Mesenchymal stem cell (in vitro differentiated cells and primary cell): ENCODE measurements at regions not wholly inside any gene's neighbourhood (a gene's known extent, or its start where the extent isn't known, plus 50 kb on each side); places are given as distances from the start of the nearest gene placed in this dataset.

Source experiments
- DNase-seq: peaks from one replicate; pipeline ENCODE4 v3.0.0-alpha.2; 2013
- H2AFZ ChIP-seq: one replicate; pipeline ENCODE4 v1.6.1; 2013; ENCODE audit warnings: low read depth, mild to moderate bottlenecking, control low read depth, inconsistent platforms, low read length, moderate library complexity
- H2AK5ac ChIP-seq: 2 replicates; pipeline ENCODE4 v1.6.1; 2013; ENCODE audit warnings: low read length, moderate library complexity, mild to moderate bottlenecking, inconsistent platforms; ENCODE audit not compliant: severe bottlenecking
- H2BK120ac ChIP-seq: one replicate; pipeline ENCODE4 v1.6.1; 2013; ENCODE audit warnings: low read depth, mild to moderate bottlenecking, inconsistent platforms, low read length, moderate library complexity
- H2BK12ac ChIP-seq, 2 experiments: one replicate each; pipeline ENCODE4 v1.6.1; 2013; ENCODE audit warnings: inconsistent platforms in 2 of 2, low read length in 2 of 2, mild to moderate bottlenecking in 2 of 2, moderate library complexity in 2 of 2, control low read depth in 1 of 2
- H2BK15ac ChIP-seq: one replicate; pipeline ENCODE4 v1.6.1; 2013; ENCODE audit warnings: mild to moderate bottlenecking, low read depth, inconsistent platforms; ENCODE audit not compliant: poor library complexity, severe bottlenecking
- H2BK5ac ChIP-seq: 2 replicates; pipeline ENCODE4 v1.6.1; 2013; ENCODE audit warnings: low read depth, mild to moderate bottlenecking, low read length, control low read depth, inconsistent platforms; ENCODE audit not compliant: poor library complexity, severe bottlenecking
- H3K14ac ChIP-seq, 2 experiments: one replicate each; pipeline ENCODE4 v1.6.1; 2013; ENCODE audit warnings: inconsistent platforms in 2 of 2, low read length in 2 of 2, control low read depth in 1 of 2, mild to moderate bottlenecking in 1 of 2, moderate library complexity in 1 of 2
- H3K18ac ChIP-seq, 2 experiments: one replicate each; pipeline ENCODE4 v1.6.1; 2013; ENCODE audit warnings: inconsistent platforms in 2 of 2, low read length in 2 of 2, control low read depth in 1 of 2, low read depth in 1 of 2, mild to moderate bottlenecking in 1 of 2
- H3K23ac ChIP-seq, 2 experiments: one replicate each; pipeline ENCODE4 v1.6.1; 2013; ENCODE audit warnings: inconsistent platforms in 2 of 2, low read length in 2 of 2, mild to moderate bottlenecking in 2 of 2, moderate library complexity in 2 of 2, control low read depth in 1 of 2
- H3K27ac ChIP-seq: 2 replicates; pipeline ENCODE4 v1.5.1; 2013; ENCODE audit warnings: mild to moderate bottlenecking, moderate library complexity, low read length, control low read depth, inconsistent platforms; ENCODE audit not compliant: poor library complexity, severe bottlenecking
- H3K27me3 ChIP-seq, 2 experiments: 2 replicates each; pipeline versions ENCODE4 v1.6.1 to v1.7.0; 2013; ENCODE audit warnings: low read length in 2 of 2, mild to moderate bottlenecking in 2 of 2, moderate library complexity in 2 of 2, control low read depth in 1 of 2, inconsistent platforms in 1 of 2; ENCODE audit not compliant: control insufficient read depth in 1 of 2, insufficient read depth in 1 of 2
- H3K36me3 ChIP-seq, 2 experiments: 2 replicates each; pipeline versions ENCODE4 v1.6.1 to v1.7.0; 2013; ENCODE audit warnings: low read length in 2 of 2, control low read depth in 1 of 2, inconsistent platforms in 1 of 2, low read depth in 1 of 2, mild to moderate bottlenecking in 1 of 2; ENCODE audit not compliant: insufficient read depth in 2 of 2, control insufficient read depth in 1 of 2
- H3K4ac ChIP-seq, 2 experiments: one replicate each; pipeline ENCODE4 v1.6.1; 2013; ENCODE audit warnings: inconsistent platforms in 2 of 2, low read length in 2 of 2, mild to moderate bottlenecking in 2 of 2, moderate library complexity in 2 of 2, control low read depth in 1 of 2, low read depth in 1 of 2
- H3K4me1 ChIP-seq: 2 replicates; pipeline ENCODE4 v1.6.1; 2013; ENCODE audit warnings: low read depth, low read length, control low read depth; ENCODE audit not compliant: control insufficient read depth, insufficient read depth
- H3K4me2 ChIP-seq: 2 replicates; pipeline ENCODE4 v1.6.1; 2013; ENCODE audit warnings: low read length, mild to moderate bottlenecking, inconsistent platforms; ENCODE audit not compliant: poor library complexity, severe bottlenecking
- H3K4me3 ChIP-seq, 2 experiments: 2 replicates each; pipeline versions ENCODE4 v1.5.1 to v1.7.0; 2013; ENCODE audit warnings: low read length in 2 of 2, mild to moderate bottlenecking in 2 of 2, control low read depth in 1 of 2, low read depth in 1 of 2; ENCODE audit not compliant: insufficient read depth in 1 of 2
- H3K79me1 ChIP-seq: replicated peaks from 2 replicates; pipeline ENCODE4 v1.6.1; 2013; ENCODE audit warnings: mild to moderate bottlenecking, control low read depth, low read length, inconsistent platforms; ENCODE audit not compliant: poor library complexity, severe bottlenecking
- H3K9ac ChIP-seq: 2 replicates; pipeline ENCODE4 v1.7.0; 2013; ENCODE audit warnings: mild to moderate bottlenecking, low read length, moderate library complexity
- H3K9me3 ChIP-seq: 2 replicates; pipeline ENCODE4 v1.7.0; 2013; ENCODE audit warnings: mild to moderate bottlenecking, low read length; ENCODE audit not compliant: control insufficient read depth
- H4K8ac ChIP-seq: one replicate; pipeline ENCODE4 v1.6.1; 2013; ENCODE audit warnings: inconsistent platforms, mild to moderate bottlenecking, low read length, moderate library complexity
- H4K91ac ChIP-seq: one replicate; pipeline ENCODE4 v1.6.1; 2013; ENCODE audit warnings: mild to moderate bottlenecking, low read length, inconsistent platforms
- WGBS: methylation state at CpG from one replicate; pipeline ENCODE4 v1.1.7; 2013; ENCODE audit warnings: mixed read lengths; 5-methylcytosine and 5-hydroxymethylcytosine counted together

GRCh38 chr20:22003680-22004079 lies 298.2 kb downstream of the PAX1 start:
- Histone ChIP-seq H3K14ac (no peak overlapping the region), H3K27ac (no peak overlapping the region), H3K4me1 (no peaks in the 10 kb centered on the region), H3K4me3 (no peak overlapping the region), H3K4ac (no peak overlapping the region), H3K27me3 (no peaks in the 10 kb centered on the region), H2BK120ac (no peak overlapping the region), H2BK12ac (no peak overlapping the region), H2BK5ac (no peak overlapping the region), H3K79me1 (no peaks in the 10 kb centered on the region), H3K18ac (no peak overlapping the region), H3K23ac (no peak overlapping the region), H2AFZ (no peak overlapping the region), H4K91ac (no peak overlapping the region), H3K36me3 (no peaks in the 10 kb centered on the region), H3K4me2 (no peak overlapping the region), H4K8ac (no peak overlapping the region), H2AK5ac (no peak overlapping the region), H3K9ac (no peak overlapping the region), H3K9me3 (no peaks in the 10 kb centered on the region), H2BK15ac (no peak overlapping the region)
- no peak for DNase-seq

GRCh38 chr20:22001886-22002285 lies 296.4 kb downstream of the PAX1 start:
- Histone ChIP-seq H2AK5ac (no peak overlapping the region), H3K36me3 (no peaks in the 10 kb centered on the region), H4K91ac (no peak overlapping the region), H2BK12ac (no peak overlapping the region), H3K79me1 (no peaks in the 10 kb centered on the region), H2BK120ac (no peak overlapping the region), H4K8ac (no peak overlapping the region), H3K14ac (no peak overlapping the region), H3K27ac (no peak overlapping the region), H3K9ac (no peak overlapping the region), H2BK15ac (no peak overlapping the region), H2BK5ac (no peak overlapping the region), H3K4me1 (no peaks in the 10 kb centered on the region), H3K9me3 (no peaks in the 10 kb centered on the region), H3K23ac (no peak overlapping the region), H3K4me2 (no peak overlapping the region), H3K27me3 (no peaks in the 10 kb centered on the region), H3K4me3 (no peak overlapping the region), H3K4ac (no peak overlapping the region), H2AFZ (no peak overlapping the region), H3K18ac (no peak overlapping the region)
- 63% methylated on average over 1 of the region's 1 CpG for WGBS
- no peak for DNase-seq

DNA sequence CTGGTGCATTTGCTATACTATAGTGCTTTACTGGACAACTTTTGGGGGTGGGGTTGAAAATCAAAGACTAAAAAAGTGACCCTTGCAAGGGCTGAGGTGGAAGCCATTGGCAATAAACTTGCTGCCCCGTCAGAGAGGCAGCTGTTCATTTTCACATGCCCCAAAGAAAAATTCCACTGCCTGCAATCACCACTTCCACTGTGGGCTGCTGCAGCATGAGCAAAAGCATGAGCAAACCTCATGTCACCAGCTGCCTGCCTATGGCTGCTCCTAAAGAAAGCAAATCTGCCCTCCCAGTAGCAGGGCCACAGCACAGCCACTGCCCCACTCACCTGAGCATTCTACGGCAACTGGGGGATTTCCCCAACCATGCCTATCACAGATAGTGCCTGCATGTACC lies 290.0 kb downstream of the PAX1 start:
- WGBS = 52% methylated on average over 2 of the region's 2 CpGs
- H2BK120ac ChIP-seq = no peak overlapping the region
- no peak overlapping the region for H2AFZ ChIP-seq
- H3K9ac ChIP-seq = no peak overlapping the region
- no peaks in the 10 kb centered on the region for H3K27me3 ChIP-seq
- H2BK12ac ChIP-seq = no peak overlapping the region
- H4K8ac ChIP-seq = no peak overlapping the region
- no peak overlapping the region for H4K91ac ChIP-seq
- no peak overlapping the region for H3K4me3 ChIP-seq
- H3K9me3 ChIP-seq = no peaks in the 10 kb centered on the region
- H2BK15ac ChIP-seq = no peak overlapping the region
- no peaks in the 10 kb centered on the region for H3K36me3 ChIP-seq
- no peak overlapping the region for H3K14ac ChIP-seq
- no peak for DNase-seq
- no peak overlapping the region for H2AK5ac ChIP-seq
- H3K79me1 ChIP-seq = no peaks in the 10 kb centered on the region
- no peak overlapping the region for H3K4ac ChIP-seq
- no peaks in the 10 kb centered on the region for H3K4me1 ChIP-seq
- no peak overlapping the region for H3K4me2 ChIP-seq
- no peak overlapping the region for H3K18ac ChIP-seq
- no peak overlapping the region for H3K27ac ChIP-seq
- H2BK5ac ChIP-seq = no peak overlapping the region
- no peak overlapping the region for H3K23ac ChIP-seq

GRCh38 chr20:21994203-21994602 lies 288.7 kb downstream of the PAX1 start:
- Histone ChIP-seq H3K4ac (no peak overlapping the region), H2AK5ac (no peak overlapping the region), H3K36me3 (no peaks in the 10 kb centered on the region), H2BK12ac (no peak overlapping the region), H3K4me1 (no peaks in the 10 kb centered on the region), H3K4me3 (no peak overlapping the region), H4K8ac (no peak overlapping the region), H2BK5ac (no peak overlapping the region), H3K9me3 (no peaks in the 10 kb centered on the region), H2BK120ac (no peak overlapping the region), H3K23ac (no peak overlapping the region), H3K27me3 (no peaks in the 10 kb centered on the region), H3K9ac (no peak overlapping the region), H3K79me1 (no peaks in the 10 kb centered on the region), H4K91ac (no peak overlapping the region), H3K4me2 (no peak overlapping the region), H3K18ac (no peak overlapping the region), H3K27ac (no peak overlapping the region), H3K14ac (no peak overlapping the region), H2BK15ac (no peak overlapping the region), H2AFZ (no peak overlapping the region)
- DNase-seq = no peak
- WGBS = 74% methylated on average over 2 of the region's 2 CpGs
